Prostate gland (tissue), 2 donors: ENCODE measurements at regions not wholly inside any gene's neighbourhood (a gene's known extent, or its start where the extent isn't known, plus 50 kb on each side); places are given as distances from the start of the nearest gene placed in this dataset.

ENCODE experiments used
- POLR2A ChIP-seq: fragments of 450-650 bp; IDR thresholded peaks from one replicate; pipeline ENCODE4 v1.6.1; 2016; ENCODE audit warnings: antibody characterized with exemption, mild to moderate bottlenecking
- POLR2AphosphoS5 ChIP-seq: sonication (generic); formaldehyde crosslinking; IDR thresholded peaks from one replicate; pipeline ENCODE4 v1.6.1; 2017; ENCODE audit warnings: antibody characterized with exemption
- TF ChIP-seq, protein P1 (sequence below), 4 experiments: fragments of 200-600 bp in 2 of 4; fragments of 450-650 bp in 2 of 4; sonication (generic) in 2 of 4; IDR thresholded peaks; 1 replicate in 3 of 4; 2 replicates in 1 of 4; pipeline ENCODE4 v1.5.1; 2016 to 2019; ENCODE audit warnings: antibody characterized with exemption in 4 of 4, mild to moderate bottlenecking in 2 of 4, moderate library complexity in 2 of 4

DNA sequence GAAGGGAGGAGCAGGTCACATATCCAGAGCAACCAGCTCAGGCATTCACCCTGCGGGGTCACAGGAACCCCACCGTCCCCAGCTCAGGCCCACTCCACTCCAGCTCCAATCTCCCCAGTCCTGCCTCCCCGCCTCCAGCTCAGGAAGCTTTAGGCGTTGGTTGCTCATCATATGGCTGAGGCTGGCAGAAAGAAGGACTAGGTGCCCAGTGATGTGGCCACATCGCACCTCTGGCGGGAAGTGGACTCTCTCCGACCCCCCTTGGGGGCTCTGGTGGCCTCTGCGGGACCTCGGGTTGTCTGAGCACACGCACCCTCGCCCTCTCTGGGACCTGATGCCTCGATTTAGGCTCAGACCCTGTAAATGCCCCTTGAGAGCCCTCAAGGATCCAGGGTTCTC lies 187.7 kb downstream of the ZFP36L2 start:
- TF ChIP-seq, protein P1, sequence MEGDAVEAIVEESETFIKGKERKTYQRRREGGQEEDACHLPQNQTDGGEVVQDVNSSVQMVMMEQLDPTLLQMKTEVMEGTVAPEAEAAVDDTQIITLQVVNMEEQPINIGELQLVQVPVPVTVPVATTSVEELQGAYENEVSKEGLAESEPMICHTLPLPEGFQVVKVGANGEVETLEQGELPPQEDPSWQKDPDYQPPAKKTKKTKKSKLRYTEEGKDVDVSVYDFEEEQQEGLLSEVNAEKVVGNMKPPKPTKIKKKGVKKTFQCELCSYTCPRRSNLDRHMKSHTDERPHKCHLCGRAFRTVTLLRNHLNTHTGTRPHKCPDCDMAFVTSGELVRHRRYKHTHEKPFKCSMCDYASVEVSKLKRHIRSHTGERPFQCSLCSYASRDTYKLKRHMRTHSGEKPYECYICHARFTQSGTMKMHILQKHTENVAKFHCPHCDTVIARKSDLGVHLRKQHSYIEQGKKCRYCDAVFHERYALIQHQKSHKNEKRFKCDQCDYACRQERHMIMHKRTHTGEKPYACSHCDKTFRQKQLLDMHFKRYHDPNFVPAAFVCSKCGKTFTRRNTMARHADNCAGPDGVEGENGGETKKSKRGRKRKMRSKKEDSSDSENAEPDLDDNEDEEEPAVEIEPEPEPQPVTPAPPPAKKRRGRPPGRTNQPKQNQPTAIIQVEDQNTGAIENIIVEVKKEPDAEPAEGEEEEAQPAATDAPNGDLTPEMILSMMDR (IDR thresholded peaks at IDR 0.05) = no peak
- TF ChIP-seq POLR2A (no peak), POLR2AphosphoS5 (no peak)
